Erythroblast (primary cell): ENCODE measurements at regions not wholly inside any gene's neighbourhood (a gene's known extent, or its start where the extent isn't known, plus 50 kb on each side); places are given as distances from the start of the nearest gene placed in this dataset.

Experiments used
- DNase-seq, 2 experiments: peaks; one replicate each; lab custom pipeline; 2025; lab: John Stamatoyannopoulos, UW
- GATA1 ChIP-seq: IDR thresholded peaks from 2 replicates; pipeline ENCODE4 v1.6.1; 2011; ENCODE audit warnings: low read depth, mild to moderate bottlenecking, control low read depth, low read length, moderate library complexity
- POLR2A ChIP-seq: IDR thresholded peaks from 2 replicates; pipeline ENCODE4 v1.6.1; 2011; ENCODE audit warnings: mild to moderate bottlenecking, low read length

DNA sequence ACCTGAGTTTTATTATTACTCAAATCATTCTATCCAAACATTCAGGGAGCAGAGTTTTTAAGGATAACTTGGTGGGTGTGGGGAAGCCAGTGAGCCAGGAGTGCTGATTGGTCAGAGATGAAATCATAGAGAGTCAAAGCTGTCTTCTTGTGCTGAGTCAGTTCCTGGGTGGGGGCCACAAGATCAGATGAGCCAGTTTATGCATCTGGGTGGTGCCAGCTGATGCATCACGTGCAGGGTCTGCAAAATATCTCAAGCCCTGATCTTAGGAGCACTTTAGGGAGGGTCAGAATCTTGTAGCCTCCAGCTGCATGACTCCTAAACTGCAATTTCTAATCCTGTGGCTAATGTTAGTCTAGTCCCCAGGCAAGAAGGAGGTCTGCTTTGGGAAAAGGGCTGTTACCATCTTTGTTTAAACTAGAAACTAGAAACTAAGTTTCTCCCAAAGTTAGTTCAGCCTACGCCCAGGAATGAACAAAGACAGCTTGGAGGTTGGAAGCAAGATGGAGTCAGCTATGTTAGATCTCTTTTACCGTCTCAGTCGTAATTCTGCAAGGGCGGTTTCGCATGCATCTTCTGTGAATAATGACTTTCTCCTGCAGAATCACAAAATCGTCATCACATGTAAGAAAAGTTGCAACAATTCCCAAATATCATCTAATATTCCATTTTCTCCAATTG lies 97.5 kb downstream of the ZNF664 start:
- peak; percentile 44 to 61 for DNase-seq

DNA sequence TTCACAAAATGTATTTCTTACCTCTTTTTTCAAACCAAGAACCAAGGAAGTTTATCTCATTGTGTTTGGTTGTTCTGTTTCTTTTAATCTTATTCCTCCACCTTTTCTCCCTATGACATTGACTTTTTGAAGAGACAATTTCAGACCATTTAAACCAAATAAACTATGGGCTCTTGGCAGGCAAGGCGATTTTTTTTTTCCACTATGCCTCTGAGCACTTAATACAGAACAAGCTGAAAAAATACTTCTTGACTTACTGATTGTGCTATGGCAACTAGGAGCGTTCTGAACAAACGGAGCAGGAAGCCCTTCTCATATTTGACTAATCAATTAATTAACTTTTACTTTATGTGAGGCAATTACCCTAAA lies 98.0 kb downstream of the ZNF664 start:
- TF ChIP-seq POLR2A: no peak
- TF ChIP-seq GATA1: no peak
- no peak for DNase-seq

DNA sequence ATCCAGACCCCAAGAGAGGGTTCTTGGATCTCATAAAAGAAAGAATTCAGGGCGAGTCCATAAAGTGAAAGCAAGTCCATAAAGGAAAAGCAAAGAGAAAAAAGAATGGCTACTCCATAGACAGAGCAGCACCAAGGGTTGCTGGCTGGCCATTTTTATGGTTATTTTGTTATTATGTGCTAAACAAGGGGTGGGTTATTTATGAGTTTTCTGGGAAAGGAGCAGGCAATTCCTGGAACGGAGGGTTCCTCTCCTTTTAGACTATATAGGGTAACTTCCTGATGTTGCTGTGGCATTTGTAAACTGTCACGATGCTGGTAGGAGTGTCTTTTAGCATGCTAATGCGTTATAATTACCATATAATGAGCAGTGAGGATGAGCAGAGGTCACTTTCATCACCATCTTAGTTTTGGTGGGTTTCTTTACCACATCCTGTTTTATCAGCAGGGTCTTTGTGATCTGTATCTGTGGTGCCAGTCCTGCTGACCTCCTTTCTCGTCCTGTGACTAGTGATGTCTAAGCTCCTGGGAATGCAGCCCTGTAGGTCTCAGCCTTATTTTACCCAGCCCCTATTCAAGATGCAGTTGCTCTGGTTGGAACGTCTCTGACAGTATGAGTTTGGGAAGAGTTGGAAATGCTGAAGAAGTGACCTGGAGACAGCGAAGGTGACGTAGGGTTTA lies 100.5 kb downstream of the ZNF664 start:
- TF ChIP-seq GATA1 (no peak), POLR2A (no peak)
- DNase-seq: no peak

DNA sequence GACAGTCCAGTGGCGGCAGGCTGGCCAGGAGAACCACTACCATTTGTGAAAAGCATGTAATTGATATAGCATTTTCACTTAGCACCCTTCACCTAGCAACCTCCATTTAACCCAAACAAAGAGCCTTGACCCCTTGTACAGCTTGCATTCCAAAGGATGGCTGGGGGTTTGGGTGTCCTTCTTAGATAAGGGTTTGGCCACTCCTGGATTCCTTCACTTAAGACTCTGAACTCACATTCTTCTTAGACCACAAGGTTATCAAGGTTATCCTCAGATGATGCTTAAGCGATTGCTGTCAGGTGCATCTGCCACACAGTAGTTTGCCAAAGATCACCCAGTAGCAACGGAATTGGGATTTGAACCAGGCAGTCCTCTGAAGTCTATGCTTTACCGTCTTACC lies 102.8 kb downstream of the ZNF664 start:
- no peak for DNase-seq
- TF ChIP-seq POLR2A (no peak), GATA1 (no peak)

DNA sequence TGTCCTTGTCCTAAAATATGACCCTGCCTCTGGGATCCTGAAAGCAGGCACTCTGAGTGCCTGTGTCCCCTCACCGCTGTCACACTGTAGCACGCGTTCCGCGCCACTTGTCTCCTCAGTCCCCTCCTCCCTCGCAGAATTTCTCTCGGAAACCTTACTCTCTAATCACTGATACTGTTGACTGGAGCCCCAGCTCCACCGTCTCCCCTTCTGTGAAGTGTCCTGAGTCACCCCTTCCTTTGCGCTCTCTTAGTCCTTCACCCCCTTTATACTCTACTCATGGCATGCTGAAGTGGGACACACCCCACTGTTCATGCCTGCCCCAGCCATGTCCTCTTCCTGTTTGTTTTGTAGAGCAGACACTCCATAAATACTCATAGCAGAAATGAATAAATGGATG lies 104.7 kb downstream of the ZNF664 start:
- DNase-seq: no peak

DNA sequence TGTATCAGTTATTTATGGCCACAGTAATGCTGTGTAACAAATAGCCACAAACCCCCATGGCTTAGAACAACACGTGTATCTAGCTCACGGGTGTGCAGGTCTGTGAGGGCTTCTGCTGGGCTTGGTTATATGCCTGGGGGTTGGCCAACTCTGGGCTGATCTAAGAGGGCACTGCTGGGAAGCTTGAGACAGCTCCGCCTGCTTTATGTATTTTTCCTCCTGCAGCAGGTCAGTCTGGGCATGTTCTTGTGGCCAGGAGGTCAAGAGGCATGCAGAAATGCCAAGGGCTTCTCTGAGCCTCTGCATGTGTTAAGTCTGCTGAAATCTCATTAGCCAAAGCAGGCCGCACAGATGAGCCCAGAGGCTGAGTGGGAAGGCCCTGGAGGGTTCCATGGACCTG lies 105.8 kb downstream of the ZNF664 start:
- no peak for DNase-seq
- no peak for TF ChIP-seq GATA1
- TF ChIP-seq POLR2A: no peak

More for the DNA sequence above, 104.7 kb downstream of the ZNF664 start:
- TF ChIP-seq GATA1 (no peak), POLR2A (no peak)

DNA sequence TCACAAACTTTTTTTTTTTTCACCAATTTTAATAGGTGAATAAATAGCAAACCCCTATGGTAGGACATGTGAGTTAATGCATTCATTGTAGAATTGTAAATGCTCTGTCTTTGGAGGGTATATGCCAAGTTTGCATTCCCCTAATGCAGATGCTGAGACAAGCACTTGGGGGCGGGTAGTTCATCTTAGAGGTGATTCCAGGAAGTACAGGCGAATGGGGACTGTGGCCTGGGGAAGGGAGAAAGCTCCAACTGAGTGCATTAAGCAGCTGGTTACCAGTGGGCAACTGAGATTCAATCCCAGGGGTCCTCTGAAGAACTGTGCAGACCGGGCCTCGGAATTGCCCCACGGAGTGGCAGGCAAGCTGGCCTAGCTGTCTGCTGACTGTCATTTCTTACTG lies 107.6 kb downstream of the ZNF664 start:
- TF ChIP-seq GATA1 (no peak), POLR2A (no peak)

DNA sequence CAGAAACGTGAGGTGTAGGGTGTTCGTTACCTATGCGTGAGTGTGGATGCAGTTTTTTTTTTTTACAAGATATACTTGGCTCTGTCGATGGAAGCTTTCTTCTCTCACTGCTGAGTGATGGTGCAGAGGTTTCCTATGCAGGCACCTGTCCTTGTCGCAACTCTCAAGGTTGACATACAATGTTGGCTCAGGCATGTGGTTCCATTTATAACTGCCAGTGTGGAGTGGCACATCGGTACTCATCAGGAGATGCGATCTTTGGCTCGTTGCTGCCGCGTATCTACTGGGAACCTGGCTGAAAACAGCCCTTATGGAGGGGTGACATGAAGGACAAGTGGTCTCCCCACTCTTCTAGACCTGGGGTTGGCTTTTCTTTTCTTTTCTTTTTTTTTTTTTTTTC lies 109.0 kb downstream of the ZNF664 start:
- no peak for TF ChIP-seq GATA1
- no peak for TF ChIP-seq POLR2A
- DNase-seq: no peak

More for the DNA sequence above, 107.6 kb downstream of the ZNF664 start:
- DNase-seq: no peak

DNA sequence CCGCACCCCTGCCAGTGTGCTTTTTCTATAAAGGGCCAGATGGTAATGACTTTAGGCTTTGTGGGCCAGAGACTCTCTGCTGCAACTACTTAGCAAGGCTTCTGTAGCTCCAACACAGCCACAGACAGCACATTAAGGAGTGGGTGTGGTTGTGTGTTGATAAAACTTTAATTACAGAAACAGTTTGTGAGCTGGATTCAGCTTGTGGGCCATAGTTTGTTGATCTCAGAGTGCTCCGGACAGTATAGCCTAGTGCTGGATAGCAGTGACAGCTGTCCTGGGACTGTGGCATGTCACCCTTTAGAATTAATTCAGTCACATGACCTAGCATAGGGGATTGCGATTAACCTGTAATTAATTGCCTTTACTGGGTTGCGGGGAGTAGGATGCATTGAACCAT lies 109.7 kb downstream of the ZNF664 start:
- no peak for DNase-seq
- TF ChIP-seq POLR2A: no peak
- no peak for TF ChIP-seq GATA1

DNA sequence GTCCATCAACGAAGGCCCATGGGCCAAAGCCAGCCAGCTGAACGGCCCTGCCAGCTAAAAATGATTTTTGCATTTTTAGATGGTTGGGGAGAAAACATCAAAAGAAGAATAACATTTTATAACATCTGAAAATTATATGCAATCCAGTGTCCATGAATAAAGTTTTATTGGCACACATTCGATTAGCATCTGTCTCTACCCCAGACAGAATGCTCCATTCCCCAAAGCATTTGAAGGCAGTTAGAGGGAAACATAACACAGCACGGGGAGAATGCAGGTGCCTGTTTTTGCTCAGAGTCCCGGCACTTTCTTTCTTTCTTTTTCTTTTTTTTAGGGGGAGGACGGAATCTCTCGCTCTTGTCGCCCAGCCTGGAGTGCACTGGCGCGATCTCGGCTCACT lies 110.7 kb downstream of the ZNF664 start:
- TF ChIP-seq GATA1: no peak
- no peak for TF ChIP-seq POLR2A
- DNase-seq: no peak

DNA sequence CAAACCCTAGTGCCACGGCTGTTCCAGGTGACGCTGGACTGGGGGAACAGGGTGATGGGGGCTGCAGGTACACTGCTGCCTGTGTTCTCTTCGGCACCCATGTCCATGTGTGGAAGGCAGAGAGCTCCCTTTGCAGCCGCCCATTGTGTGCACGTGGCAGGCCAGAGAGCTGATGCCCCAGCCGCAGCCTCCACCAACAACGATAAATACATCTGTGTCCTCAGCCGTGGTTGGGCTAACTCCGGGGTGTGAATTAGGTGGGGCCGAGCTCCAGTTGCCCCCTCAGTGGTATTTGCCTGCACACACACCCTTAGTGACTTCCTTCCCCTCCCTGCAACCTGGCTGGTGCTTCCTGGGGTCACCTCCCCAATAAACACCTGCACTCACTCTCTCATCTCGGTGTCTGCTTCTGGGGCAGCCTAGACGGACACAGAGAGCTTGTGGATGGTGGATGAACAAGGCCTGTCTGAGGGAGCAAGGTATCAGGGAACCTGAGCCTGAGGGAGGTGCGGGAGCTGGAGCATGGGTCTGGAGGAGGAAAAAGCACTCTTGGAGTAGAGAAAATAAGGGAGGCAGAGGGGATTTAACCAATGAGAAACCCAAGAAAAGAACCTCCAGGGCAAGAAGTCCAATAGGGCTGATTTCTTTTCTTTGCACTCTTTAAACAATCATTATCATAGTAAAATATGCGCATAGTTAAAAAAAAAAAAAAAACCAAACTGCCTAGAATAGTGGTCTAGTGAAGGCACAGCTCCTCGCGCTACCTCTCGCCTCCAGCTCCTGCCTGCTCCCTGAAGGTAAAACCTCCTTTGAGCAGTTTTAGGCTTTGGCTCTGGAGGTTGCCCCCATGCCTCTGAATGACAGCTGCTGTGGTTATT lies 112.6 kb downstream of the ZNF664 start:
- TF ChIP-seq GATA1: no peak
- no peak for TF ChIP-seq POLR2A
- DNase-seq: no peak

DNA sequence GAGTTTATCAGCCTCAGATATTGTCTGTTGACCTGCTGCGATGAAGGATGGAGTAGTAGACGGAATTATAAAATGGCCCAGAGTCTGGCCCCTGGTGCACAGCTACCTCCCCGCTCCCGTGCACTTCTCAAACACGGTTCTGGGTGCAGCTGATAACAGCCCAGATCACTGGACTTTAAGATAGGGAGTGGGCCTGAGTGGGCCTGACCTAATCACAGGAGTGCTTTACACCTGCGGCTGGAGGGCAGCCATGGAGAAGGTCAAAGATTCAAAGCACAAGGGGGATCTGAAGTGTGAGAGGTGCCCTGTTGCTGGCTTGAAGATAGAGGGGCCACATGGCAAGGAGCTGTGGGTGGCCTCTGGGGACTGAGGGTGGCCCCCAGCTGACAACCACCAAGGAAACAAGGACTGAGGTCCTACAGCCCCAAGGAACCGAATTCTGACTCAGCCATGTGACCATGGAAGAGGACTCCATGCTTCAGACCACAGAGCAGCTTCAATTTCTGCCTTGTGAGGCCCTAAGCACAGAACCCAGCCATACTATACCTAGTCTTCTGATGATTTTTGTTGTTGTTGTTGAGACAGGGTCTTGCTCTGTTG lies 113.4 kb downstream of the ZNF664 start:
- TF ChIP-seq GATA1: no peak
- no peak for TF ChIP-seq POLR2A
- DNase-seq: no peak

DNA sequence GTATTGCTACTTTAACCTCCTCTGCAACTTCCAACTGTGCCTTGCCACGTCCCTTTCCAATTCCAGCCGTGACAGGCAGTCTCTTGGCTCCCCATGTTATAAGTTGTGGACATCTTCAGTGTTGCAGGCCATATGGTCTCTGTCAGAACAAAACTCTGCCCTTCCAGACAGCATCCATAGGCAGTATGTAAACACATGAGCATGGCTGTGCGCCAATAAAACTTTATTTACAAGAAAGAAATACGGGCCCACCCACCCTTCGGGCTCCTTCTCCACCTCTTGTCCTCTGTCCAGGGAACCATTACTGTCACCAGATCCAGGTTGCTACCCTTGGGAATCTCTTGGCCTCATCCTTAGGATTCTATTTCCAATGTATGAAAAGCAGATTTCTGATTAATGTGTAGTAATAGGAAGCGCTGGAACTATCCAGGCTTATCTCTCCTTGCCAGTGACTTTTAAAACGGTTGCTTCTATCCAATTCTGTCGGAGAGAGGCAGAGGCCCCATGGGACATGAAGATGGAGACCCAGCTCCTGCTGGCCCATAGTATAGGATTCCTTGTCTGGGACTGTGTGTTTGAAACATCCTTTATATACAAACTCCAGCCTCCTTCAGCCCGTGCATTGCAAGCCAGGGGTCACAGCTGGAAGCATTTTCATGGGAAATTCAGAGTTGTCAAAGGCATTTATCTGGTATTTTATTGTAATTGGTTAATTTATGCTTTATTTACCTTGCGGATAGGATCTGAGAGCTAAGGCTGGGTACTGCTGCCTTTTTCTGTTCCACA lies 114.4 kb downstream of the ZNF664 start:
- DNase-seq: no peak

More for the DNA sequence above, 114.4 kb downstream of the ZNF664 start:
- TF ChIP-seq POLR2A: no peak
- no peak for TF ChIP-seq GATA1
